ENCODE measurements at regions not wholly inside any gene's neighbourhood (a gene's known extent, or its start where the extent isn't known, plus 50 kb on each side); places are given as distances from the start of the nearest gene placed in this dataset.
"Not testable (repeated sequence)": the region's sequence is repeated elsewhere in the genome, so short reads cannot be mapped to it uniquely, and the experiment has no call there.

- no peak for DNase-seq
Measured at GRCh38 chr2:84131278-84131830, 327.7 kb downstream of the SUCLG1 start.

- no peak for DNase-seq
Measured at GRCh38 chr2:84129018-84129417, 330.1 kb downstream of the SUCLG1 start.

GRCh38 chr2:84127812-84128211 lies 331.3 kb downstream of the SUCLG1 start:
- not testable (repeated sequence) for DNase-seq

- no peak for DNase-seq
Measured at GRCh38 chr2:84126530-84126929, 332.6 kb downstream of the SUCLG1 start.

- DNase-seq: no peak
Measured at GRCh38 chr2:84126084-84126483, 333.0 kb downstream of the SUCLG1 start.

- no peak for DNase-seq
Measured at GRCh38 chr2:84116143-84116542, 342.9 kb downstream of the SUCLG1 start.

- DNase-seq: no peak
Measured at GRCh38 chr2:84115173-84115857, 343.8 kb downstream of the SUCLG1 start.

GRCh38 chr2:84103816-84104527 lies 355.1 kb downstream of the SUCLG1 start:
- DNase-seq: peak; percentile 50

- no peak for DNase-seq
Measured at GRCh38 chr2:84102274-84102673, 356.8 kb downstream of the SUCLG1 start.

GRCh38 chr2:84088656-84089055 lies 370.4 kb downstream of the SUCLG1 start:
- no peak for DNase-seq

- DNase-seq: peak; percentile 10
Measured at GRCh38 chr2:84085562-84085961, 373.5 kb downstream of the SUCLG1 start.

GRCh38 chr2:84084856-84085255 lies 374.2 kb downstream of the SUCLG1 start:
- no peak for DNase-seq

- DNase-seq: no peak
Measured at GRCh38 chr2:84083984-84084383, 375.1 kb downstream of the SUCLG1 start.

- DNase-seq: no peak
Measured at GRCh38 chr2:84078471-84078870, 380.6 kb downstream of the SUCLG1 start.

- DNase-seq: peak; percentile 5
Measured at GRCh38 chr2:84077496-84077895, 381.6 kb downstream of the SUCLG1 start.

- no peak for DNase-seq
Measured at GRCh38 chr2:84071050-84071449, 388.0 kb downstream of the SUCLG1 start.

- no peak for DNase-seq
Measured at GRCh38 chr2:84065857-84066256, 393.2 kb downstream of the SUCLG1 start.

GRCh38 chr2:84057917-84058560 lies 401.0 kb downstream of the SUCLG1 start:
- no peak for DNase-seq

GRCh38 chr2:84055816-84056215 lies 403.3 kb downstream of the SUCLG1 start:
- DNase-seq: no peak

- not testable (repeated sequence) for DNase-seq
Measured at GRCh38 chr2:84054577-84054976, 404.5 kb downstream of the SUCLG1 start.

GRCh38 chr2:84052913-84053312 lies 406.2 kb downstream of the SUCLG1 start:
- no peak for DNase-seq

GRCh38 chr2:84052043-84052442 lies 407.0 kb downstream of the SUCLG1 start:
- DNase-seq: no peak

- DNase-seq: no peak
Measured at GRCh38 chr2:84048964-84049363, 410.1 kb downstream of the SUCLG1 start.

- no peak for DNase-seq
Measured at GRCh38 chr2:84041506-84041905, 417.6 kb downstream of the SUCLG1 start.
